ENCODE measurements at regions not wholly inside any gene's neighbourhood (a gene's known extent, or its start where the extent isn't known, plus 50 kb on each side); places are given as distances from the start of the nearest gene placed in this dataset.
A peak's percentile ranks its signal among the peaks of the same experiment; 100 is the strongest.

GRCh38 chr7:17530244-17530643 lies 231.8 kb downstream of the AHR start:
- TF ChIP-seq POLR2A (IDR thresholded peaks at IDR 0.05), result no peak
- TF ChIP-seq CTCF (IDR thresholded peaks at IDR 0.05), result no peak
- peaks cover 0 to 21% (median 0%) of the 10 kb centered on the region in 4 donors for H3K4me1 ChIP-seq
- intact Hi-C loops (cut with DNase I), result loop anchor here in 1 of 2 donors (10.0 kb wide), 1 partner anchor 225 kb away; no protein-coding TSS in a partner anchor
- H3K4me3 ChIP-seq, result no peak overlapping the region
- no peaks in the 10 kb centered on the region for H3K36me3 ChIP-seq
- H3K9me3 ChIP-seq, result no peaks in the 10 kb centered on the region
- no peaks in the 10 kb centered on the region for H3K27me3 ChIP-seq
- DNase-seq, result no peak
- peak; percentile 32 to 61 (median 53) for ATAC-seq
- H3K27ac ChIP-seq, result peak overlapping the region in 2 of 3 donors; percentile 2 to 7
- 60% methylated on average over 2 of the region's 2 CpGs for WGBS (ENCODE audit: insufficient coverage, low coverage, low lambda C conversion rate, missing lambda C conversion rate)

DNA sequence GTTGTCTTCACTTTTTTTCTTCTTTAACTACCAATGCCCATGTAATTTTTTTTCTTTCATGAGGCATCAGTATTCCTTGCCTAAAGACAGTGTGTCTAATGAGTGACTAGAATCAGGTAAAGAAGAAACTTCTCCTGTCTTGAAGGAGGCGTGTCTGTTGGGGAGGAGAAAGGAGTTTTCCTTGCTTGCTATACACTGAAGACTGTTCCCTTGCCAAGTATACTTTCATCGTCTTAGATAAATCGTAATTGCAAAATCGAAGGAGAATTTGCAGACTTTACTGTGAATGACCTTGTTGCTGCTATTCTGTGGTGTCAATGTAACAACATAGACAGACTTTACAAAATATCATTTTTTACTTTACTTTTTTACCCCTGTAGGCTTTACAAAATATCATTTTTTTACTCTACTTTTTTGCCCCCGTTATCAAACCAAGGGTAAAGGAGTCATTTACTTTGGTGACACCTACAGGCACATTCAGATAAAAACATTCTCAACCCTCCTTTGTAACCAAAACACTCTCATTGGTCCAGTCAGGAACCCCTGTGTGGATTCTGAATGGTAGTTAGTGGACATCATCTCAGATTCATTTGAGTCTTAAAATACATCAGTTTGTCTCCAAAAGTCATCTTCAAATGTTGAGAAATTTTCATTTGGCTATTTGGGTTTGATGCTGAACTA lies 232.4 kb downstream of the AHR start:
- no peaks in the 10 kb centered on the region for H3K27me3 ChIP-seq
- 32% methylated on average over 5 of the region's 5 CpGs for WGBS (ENCODE audit: insufficient coverage, low coverage, low lambda C conversion rate, missing lambda C conversion rate)
- H3K9me3 ChIP-seq, result no peaks in the 10 kb centered on the region
- no peaks in the 10 kb centered on the region for H3K36me3 ChIP-seq
- peaks cover 0 to 18% (median 0%) of the 10 kb centered on the region in 4 donors for H3K4me1 ChIP-seq
- intact Hi-C loops (cut with DNase I), result loop anchor here in 1 of 2 donors (10.0 kb wide), 1 partner anchor 226 kb away; no protein-coding TSS in a partner anchor
- peak overlapping the region in 2 of 3 donors; percentile 2 to 7 for H3K27ac ChIP-seq
- TF ChIP-seq POLR2A (IDR thresholded peaks at IDR 0.05), result no peak
- peak; percentile 43 to 58 (median 52) for TF ChIP-seq CTCF (IDR thresholded peaks at IDR 0.05)
- no peak for DNase-seq
- peak; percentile 87 to 92 (median 90) for ATAC-seq
- peak overlapping the region in 2 of 3 donors; percentile 6 to 17 for H3K4me3 ChIP-seq

DNA sequence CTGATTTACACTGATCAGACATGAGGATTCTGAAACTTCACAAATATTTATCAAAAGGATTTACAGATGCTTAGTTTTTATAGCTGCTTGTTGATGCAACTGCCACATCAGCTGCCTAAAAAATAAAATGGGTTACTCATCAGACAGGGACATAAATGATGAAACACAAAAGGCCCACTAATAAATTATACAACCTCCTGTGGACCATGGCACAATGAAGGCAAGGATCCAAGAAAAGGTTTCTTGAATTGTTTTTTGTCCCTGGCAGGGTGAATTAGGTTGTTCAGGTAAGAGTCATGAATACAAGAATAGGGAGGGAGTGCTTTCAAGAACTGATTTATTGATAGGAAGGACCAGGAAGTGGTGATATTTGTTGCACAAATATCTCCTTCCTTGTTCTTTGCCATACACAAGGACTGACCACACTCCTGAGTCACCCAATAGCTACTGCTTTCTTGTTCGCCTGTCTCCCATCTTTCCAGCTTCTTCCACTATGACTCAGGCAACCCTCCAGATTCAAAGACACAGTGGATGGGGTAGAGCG lies 234.5 kb downstream of the AHR start:
- Histone ChIP-seq H3K4me1 (peaks cover 0 to 17% (median 0%) of the 10 kb centered on the region in 4 donors), H3K9me3 (no peaks in the 10 kb centered on the region), H3K27me3 (no peaks in the 10 kb centered on the region), H3K27ac (no peak overlapping the region), H3K4me3 (no peak overlapping the region), H3K36me3 (no peaks in the 10 kb centered on the region)
- DNase-seq (no peak), ATAC-seq (no peak)
- intact Hi-C loops (cut with DNase I), result loop anchor here in 1 of 2 donors (10.0 kb wide), 1 partner anchor 228 kb away; no protein-coding TSS in a partner anchor
- 92% methylated on average over 2 of the region's 2 CpGs for WGBS (ENCODE audit: insufficient coverage, low coverage, low lambda C conversion rate, missing lambda C conversion rate)
- TF ChIP-seq CTCF (IDR thresholded peaks at IDR 0.05) (no peak), POLR2A (IDR thresholded peaks at IDR 0.05) (no peak)

DNA sequence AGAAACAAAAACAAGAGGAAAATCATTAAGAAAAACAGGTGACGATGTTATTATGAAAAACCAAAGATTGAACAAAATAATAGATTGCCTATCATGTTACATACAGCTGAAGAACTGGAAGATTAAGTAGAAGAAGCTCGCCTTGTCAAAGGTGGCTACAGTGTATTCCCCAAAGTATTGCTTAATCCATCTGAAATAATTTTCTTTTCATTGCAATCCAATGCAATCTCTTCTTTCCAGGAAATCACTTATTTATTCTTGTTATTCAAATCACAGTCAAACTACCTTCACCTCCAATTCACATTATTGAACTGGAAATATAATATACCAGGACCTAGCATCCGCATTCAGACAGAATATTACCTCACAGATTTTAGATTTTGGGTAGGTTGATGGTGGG lies 235.9 kb downstream of the AHR start:
- ATAC-seq, result no peak
- no peak overlapping the region for H3K27ac ChIP-seq
- no peaks in the 10 kb centered on the region for H3K27me3 ChIP-seq
- no peak for TF ChIP-seq CTCF (IDR thresholded peaks at IDR 0.05)
- no peak for TF ChIP-seq POLR2A (IDR thresholded peaks at IDR 0.05)
- no peaks in the 10 kb centered on the region for H3K36me3 ChIP-seq
- no peak overlapping the region for H3K4me3 ChIP-seq
- DNase-seq, result no peak
- intact Hi-C loops (cut with DNase I), result loop anchor here in 1 of 2 donors (10.0 kb wide), 1 partner anchor 230 kb away; no protein-coding TSS in a partner anchor
- 67% methylated on average over 3 of the region's 3 CpGs for WGBS (ENCODE audit: insufficient coverage, low coverage, low lambda C conversion rate, missing lambda C conversion rate)
- H3K9me3 ChIP-seq, result no peaks in the 10 kb centered on the region
- H3K4me1 ChIP-seq, result peaks cover 0 to 16% (median 0%) of the 10 kb centered on the region in 4 donors

Data from right lobe of liver (tissue), 6 donors.